Endothelial cell of umbilical vein (primary cell): ENCODE measurements at regions not wholly inside any gene's neighbourhood (a gene's known extent, or its start where the extent isn't known, plus 50 kb on each side); places are given as distances from the start of the nearest gene placed in this dataset.

Experiments used
- BruUV-seq: library from RNA; stranded (reverse); fragments of 400-500 nt; replicated peaks from 2 replicates; lab custom pipeline; 2021; lab: Mats Ljungman, UMichigan
- CTCF ChIA-PET: fragments of 300-600, 350-600 bp; sonication (Branson Sonifier 250); formaldehyde crosslinking; loops from one replicate; lab custom pipeline; 2021; ENCODE audit warnings: antibody characterized with exemption, inconsistent platforms; lab: Charles Lee
- POLR2A ChIA-PET: fragments of 300-600, 350-600 bp; sonication (Branson Sonifier 250); formaldehyde crosslinking; loops from one replicate; lab custom pipeline; 2021; ENCODE audit warnings: antibody characterized with exemption, inconsistent platforms; lab: Charles Lee
- DNase-seq: peaks from one replicate; pipeline ENCODE4 v3.0.0-alpha.2; 2011; ENCODE audit warnings: low read depth, low spot score
- FAIRE-seq: peaks from 2 replicates; lab custom pipeline; 2011; peaks lifted over from hg19 to GRCh38; lab: Jason Lieb, UNC
- H2AFZ ChIP-seq: 2 replicates; pipeline ENCODE4 v1.6.0; 2012; ENCODE audit warnings: low read depth, low read length, control low read depth, inconsistent platforms
- H3K27ac ChIP-seq: 2 replicates; pipeline ENCODE4 v1.5.1; 2011; ENCODE audit warnings: low read depth, mild to moderate bottlenecking, control low read depth, low read length, moderate library complexity; ENCODE audit not compliant: insufficient read depth
- H3K27me3 ChIP-seq, 2 experiments: 2 replicates each; pipeline versions ENCODE4 v1.6.0 to v1.6.1; 2011; ENCODE audit warnings: low read length in 2 of 2, mixed read lengths in 1 of 2; ENCODE audit not compliant: control insufficient read depth in 2 of 2, insufficient read depth in 2 of 2
- H3K36me3 ChIP-seq, 2 experiments: 2 replicates in 1 of 2; 3 replicates in 1 of 2; pipeline ENCODE4 v1.5.1; 2011; ENCODE audit warnings: low read length in 2 of 2, mild to moderate bottlenecking in 1 of 2, moderate library complexity in 1 of 2; ENCODE audit not compliant: control insufficient read depth in 2 of 2, insufficient read depth in 2 of 2; ENCODE audit errors: extremely low read depth in 1 of 2
- H3K4me1 ChIP-seq: 3 replicates; pipeline ENCODE4 v1.5.1; 2011; ENCODE audit warnings: mild to moderate bottlenecking, low read length; ENCODE audit not compliant: control insufficient read depth, insufficient read depth; ENCODE audit errors: extremely low read depth
- H3K4me2 ChIP-seq: 2 replicates; pipeline ENCODE4 v1.6.1; 2011; ENCODE audit warnings: low read length, control low read depth, mixed read lengths; ENCODE audit not compliant: insufficient read depth
- H3K4me3 ChIP-seq, 3 experiments: fragments of 200-600 bp in 1 of 3; sonication (generic), shearing (Covaris generic) in 1 of 3; replicated peaks in 1 of 3; 2 replicates each; pipeline ENCODE4 v1.5.1; 2011 to 2016; ENCODE audit warnings: control low read depth in 3 of 3, low read length in 3 of 3, mild to moderate bottlenecking in 2 of 3, inconsistent platforms in 1 of 3, low read depth in 1 of 3, moderate library complexity in 1 of 3; ENCODE audit not compliant: insufficient read depth in 1 of 3
- H3K79me2 ChIP-seq: 2 replicates; pipeline ENCODE4 v1.6.0; 2012; ENCODE audit warnings: low read length, inconsistent platforms; ENCODE audit not compliant: control insufficient read depth, insufficient read depth
- H3K9ac ChIP-seq: replicated peaks from 2 replicates; pipeline ENCODE3; 2011; ENCODE audit warnings: low read length, control low read depth; ENCODE audit not compliant: insufficient read depth; ENCODE audit errors: extremely low read depth
- H3K9me1 ChIP-seq: replicated peaks from 3 replicates; pipeline ENCODE4 v1.6.0; 2011; ENCODE audit warnings: mild to moderate bottlenecking, low read length; ENCODE audit not compliant: control insufficient read depth, insufficient read depth; ENCODE audit errors: extremely low read depth
- H3K9me3 ChIP-seq: replicated peaks from 2 replicates; pipeline ENCODE4 v1.5.1; 2012; ENCODE audit warnings: low read length, inconsistent platforms; ENCODE audit not compliant: control insufficient read depth, insufficient read depth
- H4K20me1 ChIP-seq: replicated peaks from 2 replicates; pipeline ENCODE3; 2011; ENCODE audit warnings: mild to moderate bottlenecking, low read length; ENCODE audit not compliant: control insufficient read depth, insufficient read depth; ENCODE audit errors: extremely low read depth
- EZH2 ChIP-seq: IDR thresholded peaks from 2 replicates; pipeline ENCODE4 v1.6.1; 2012; ENCODE audit warnings: borderline replicate concordance, low read depth, mild to moderate bottlenecking, moderate library complexity, low read length, inconsistent platforms; ENCODE audit not compliant: severe bottlenecking
- FOS ChIP-seq: IDR thresholded peaks from 2 replicates; pipeline ENCODE4 v1.6.1; 2011; ENCODE audit warnings: mild to moderate bottlenecking, low read length, moderate library complexity, borderline replicate concordance; ENCODE audit not compliant: insufficient read depth
- GATA2 ChIP-seq: IDR thresholded peaks from 2 replicates; pipeline ENCODE4 v1.7.0; 2011; ENCODE audit warnings: low read depth, mild to moderate bottlenecking, moderate library complexity, mixed read lengths, low read length; ENCODE audit not compliant: insufficient read length, insufficient read depth
- JUN ChIP-seq: IDR thresholded peaks from 2 replicates; pipeline ENCODE4 v1.6.1; 2011; ENCODE audit warnings: borderline replicate concordance, low read depth; ENCODE audit not compliant: insufficient read length, insufficient read depth
- MYC ChIP-seq: IDR thresholded peaks from one replicate; pipeline ENCODE4 v1.6.1; 2011; ENCODE audit warnings: mild to moderate bottlenecking, low read depth, low read length
- POLR2A ChIP-seq: IDR thresholded peaks from 2 replicates; pipeline ENCODE4 v1.6.1; 2012; ENCODE audit warnings: low read depth, mild to moderate bottlenecking, control low read depth, low read length
- dilution Hi-C: fragments of 300-500 bp; cut with MboI; formaldehyde crosslinking; loops from one replicate; pipeline ENCODE4 v1.15.0; 2019; ENCODE audit warnings: low sequenced_read_pairs; ENCODE audit not compliant: extremely low pct_ligation_motif_present
- intact Hi-C: fragments of 100-400 bp; cut with micrococcal nuclease; formaldehyde crosslinking; loops from one replicate; pipeline ENCODE4 v1.10.0; 2022
- TF ChIP-seq, protein P1 (sequence below): IDR thresholded peaks from 2 replicates; pipeline ENCODE4 v1.6.1; 2011; ENCODE audit not compliant: insufficient read depth, insufficient read length
- TF ChIP-seq, protein P2 (sequence below), 2 donors: IDR thresholded peaks; 1 replicate in 1 of 2; 2 replicates in 1 of 2; pipeline ENCODE4 v1.5.1; 2011; ENCODE audit warnings: low read length in 2 of 2, mild to moderate bottlenecking in 2 of 2, moderate library complexity in 2 of 2, control low read depth in 1 of 2, inconsistent platforms in 1 of 2, low read depth in 1 of 2; ENCODE audit not compliant: insufficient read depth in 1 of 2; ENCODE audit errors: extremely low read depth in 1 of 2

DNA sequence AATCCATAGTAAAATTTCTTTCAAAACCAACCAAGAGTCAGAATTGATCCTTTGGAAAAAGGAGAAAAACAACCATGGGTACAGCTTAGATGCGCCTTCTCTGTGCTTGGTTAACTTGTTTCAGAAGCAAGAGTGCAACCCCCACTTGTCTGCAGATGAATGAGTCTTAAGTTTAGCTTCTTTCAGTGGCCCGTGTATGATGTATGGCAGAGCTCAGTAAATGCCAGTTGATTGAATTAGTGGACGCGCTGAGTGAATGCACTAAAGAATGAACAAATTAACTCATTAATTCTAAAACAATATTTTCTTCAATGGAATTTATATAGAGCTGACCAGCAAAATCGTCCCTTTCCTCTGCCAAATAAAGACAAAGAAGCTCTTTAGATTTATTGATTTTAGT, 67.0 kb upstream of the ARHGEF3 start:
- ChIA-PET CTCF (interaction anchor here (0.9 to 2.6 kb wide), 4 partner anchors 9 to 120 kb away, joined by 3 to 8 read pairs (median 4); no protein-coding TSS in a partner anchor), POLR2A (no interaction called here)
- Histone ChIP-seq H3K4me3 (no peak overlapping the region), H3K9ac (no peak overlapping the region), H3K4me2 (no peak overlapping the region), H3K36me3 (no peaks in the 10 kb centered on the region), H3K4me1 (no peaks in the 10 kb centered on the region), H3K27ac (no peak overlapping the region), H2AFZ (no peak overlapping the region), H3K27me3 (no peaks in the 10 kb centered on the region), H3K9me1 (no peaks in the 10 kb centered on the region), H4K20me1 (no peaks in the 10 kb centered on the region), H3K9me3 (no peaks in the 10 kb centered on the region), H3K79me2 (no peaks in the 10 kb centered on the region)
- no TSS peak for BruUV-seq
- intact Hi-C loops (no loop called here), dilution Hi-C loops (no loop called here)
- TF ChIP-seq JUN (no peak), GATA2 (no peak)
- TF ChIP-seq, protein P1, sequence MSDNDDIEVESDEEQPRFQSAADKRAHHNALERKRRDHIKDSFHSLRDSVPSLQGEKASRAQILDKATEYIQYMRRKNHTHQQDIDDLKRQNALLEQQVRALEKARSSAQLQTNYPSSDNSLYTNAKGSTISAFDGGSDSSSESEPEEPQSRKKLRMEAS, result no peak
- TF ChIP-seq, protein P2, sequence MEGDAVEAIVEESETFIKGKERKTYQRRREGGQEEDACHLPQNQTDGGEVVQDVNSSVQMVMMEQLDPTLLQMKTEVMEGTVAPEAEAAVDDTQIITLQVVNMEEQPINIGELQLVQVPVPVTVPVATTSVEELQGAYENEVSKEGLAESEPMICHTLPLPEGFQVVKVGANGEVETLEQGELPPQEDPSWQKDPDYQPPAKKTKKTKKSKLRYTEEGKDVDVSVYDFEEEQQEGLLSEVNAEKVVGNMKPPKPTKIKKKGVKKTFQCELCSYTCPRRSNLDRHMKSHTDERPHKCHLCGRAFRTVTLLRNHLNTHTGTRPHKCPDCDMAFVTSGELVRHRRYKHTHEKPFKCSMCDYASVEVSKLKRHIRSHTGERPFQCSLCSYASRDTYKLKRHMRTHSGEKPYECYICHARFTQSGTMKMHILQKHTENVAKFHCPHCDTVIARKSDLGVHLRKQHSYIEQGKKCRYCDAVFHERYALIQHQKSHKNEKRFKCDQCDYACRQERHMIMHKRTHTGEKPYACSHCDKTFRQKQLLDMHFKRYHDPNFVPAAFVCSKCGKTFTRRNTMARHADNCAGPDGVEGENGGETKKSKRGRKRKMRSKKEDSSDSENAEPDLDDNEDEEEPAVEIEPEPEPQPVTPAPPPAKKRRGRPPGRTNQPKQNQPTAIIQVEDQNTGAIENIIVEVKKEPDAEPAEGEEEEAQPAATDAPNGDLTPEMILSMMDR (IDR thresholded peaks at IDR 0.05; ENCODE audit: extremely low read depth in 1 of 2, insufficient read depth in 1 of 2, low read depth in 1 of 2, low read length in 2 of 2), result no peak
- FAIRE-seq (no peak), DNase-seq (no peak)

DNA sequence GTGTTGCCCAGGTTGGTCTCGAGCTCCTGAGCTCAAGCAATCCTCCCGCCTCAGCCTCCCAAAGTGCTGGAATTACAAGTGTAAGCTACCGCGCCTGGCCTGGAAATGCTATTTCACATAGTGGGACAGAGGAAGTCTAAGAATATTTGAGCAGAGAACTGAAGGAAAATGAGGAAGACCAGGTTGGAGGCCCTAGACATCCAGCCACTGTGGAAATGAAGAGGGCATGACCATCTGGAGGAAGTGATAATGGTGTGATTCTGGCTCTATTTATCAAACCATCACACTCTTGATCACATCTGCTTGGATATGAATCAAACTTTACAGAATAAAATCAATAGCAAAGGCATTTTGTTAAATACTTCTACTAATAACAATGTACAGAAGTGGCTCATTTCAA, 65.9 kb upstream of the ARHGEF3 start:
- Histone ChIP-seq H3K27me3 (no peaks in the 10 kb centered on the region), H3K9ac (no peak overlapping the region), H3K9me3 (no peaks in the 10 kb centered on the region), H3K4me2 (no peak overlapping the region), H3K27ac (no peak overlapping the region), H3K9me1 (no peaks in the 10 kb centered on the region), H2AFZ (no peak overlapping the region), H4K20me1 (no peaks in the 10 kb centered on the region), H3K79me2 (no peaks in the 10 kb centered on the region), H3K4me3 (no peak overlapping the region), H3K4me1 (peaks cover 1% of the 10 kb centered on the region), H3K36me3 (no peaks in the 10 kb centered on the region)
- intact Hi-C loops (no loop called here), dilution Hi-C loops (no loop called here)
- CTCF ChIA-PET, result interaction anchor here (2.6 kb wide), 1 partner anchor 10 kb away, joined by 8 read pairs; no protein-coding TSS in a partner anchor
- DNase-seq, result no peak
- BruUV-seq, result no TSS peak
- POLR2A ChIA-PET, result no interaction called here
- TF ChIP-seq EZH2 (no peak), FOS (no peak), POLR2A (no peak), MYC (no peak), GATA2 (no peak)
- TF ChIP-seq, protein P1, result no peak
- no peak for FAIRE-seq
